Spinal cord (tissue), 9 donors: ENCODE measurements at regions not wholly inside any gene's neighbourhood (a gene's known extent, or its start where the extent isn't known, plus 50 kb on each side); places are given as distances from the start of the nearest gene placed in this dataset.

Experiments used
- DNase-seq, 6 donors: peaks; one replicate each; pipeline versions ENCODE4 v3.0.0 to v3.0.0-alpha.2; 2013 to 2015; ENCODE audit warnings: low spot score in 6 of 6, low read depth in 4 of 6
- H3K27ac ChIP-seq: one replicate; pipeline ENCODE4 v1.5.1; 2013; ENCODE audit warnings: low read depth, low read length, control low read depth
- H3K27me3 ChIP-seq: one replicate; pipeline ENCODE4 v1.6.1; 2013; ENCODE audit warnings: low read length; ENCODE audit not compliant: control insufficient read depth, insufficient read depth
- H3K36me3 ChIP-seq: one replicate; pipeline ENCODE4 v1.6.1; 2013; ENCODE audit warnings: low read length; ENCODE audit not compliant: control insufficient read depth, insufficient read depth
- H3K4me1 ChIP-seq: one replicate; pipeline ENCODE4 v1.6.1; 2013; ENCODE audit warnings: low read length; ENCODE audit not compliant: control insufficient read depth, insufficient read depth
- H3K4me3 ChIP-seq: one replicate; pipeline ENCODE4 v1.5.1; 2013; ENCODE audit warnings: low read depth, low read length, control low read depth
- H3K9me3 ChIP-seq: one replicate; pipeline ENCODE4 v1.6.1; 2013; ENCODE audit warnings: low read length; ENCODE audit not compliant: control insufficient read depth, insufficient read depth
- WGBS: methylation state at CpG from one replicate; pipeline ENCODE4 v1.1.5; 2013; ENCODE audit warnings: missing lambda C conversion rate; ENCODE audit not compliant: insufficient coverage; 5-methylcytosine and 5-hydroxymethylcytosine counted together
- donor health status: healthy.

GRCh38 chr1:218699421-218699820 is 354.3 kb downstream of the TGFB2 start:
- 65% methylated on average over 2 of the region's 3 CpGs for WGBS
- Histone ChIP-seq H3K27me3 (no peaks in the 10 kb centered on the region), H3K4me3 (no peak overlapping the region), H3K4me1 (no peaks in the 10 kb centered on the region), H3K27ac (no peak overlapping the region), H3K9me3 (no peaks in the 10 kb centered on the region), H3K36me3 (no peaks in the 10 kb centered on the region)
- no peak for DNase-seq

GRCh38 chr1:218699865-218700264 is 354.7 kb downstream of the TGFB2 start:
- DNase-seq = no peak
- no peaks in the 10 kb centered on the region for H3K36me3 ChIP-seq
- H3K9me3 ChIP-seq = no peaks in the 10 kb centered on the region
- no CpG with 5 or more reads among the region's 2 CpGs for WGBS
- no peak overlapping the region for H3K27ac ChIP-seq
- no peaks in the 10 kb centered on the region for H3K4me1 ChIP-seq
- H3K27me3 ChIP-seq = no peaks in the 10 kb centered on the region
- no peak overlapping the region for H3K4me3 ChIP-seq

GRCh38 chr1:218700666-218701065 is 355.5 kb downstream of the TGFB2 start:
- no peak overlapping the region for H3K4me3 ChIP-seq
- H3K36me3 ChIP-seq = no peaks in the 10 kb centered on the region
- H3K4me1 ChIP-seq = no peaks in the 10 kb centered on the region
- no peak for DNase-seq
- no peaks in the 10 kb centered on the region for H3K27me3 ChIP-seq
- no peak overlapping the region for H3K27ac ChIP-seq
- no peaks in the 10 kb centered on the region for H3K9me3 ChIP-seq
- 96% methylated on average over 3 of the region's 7 CpGs for WGBS

GRCh38 chr1:218701131-218701530 is 356.0 kb downstream of the TGFB2 start:
- no peak overlapping the region for H3K4me3 ChIP-seq
- DNase-seq = no peak
- no peaks in the 10 kb centered on the region for H3K4me1 ChIP-seq
- no peaks in the 10 kb centered on the region for H3K27me3 ChIP-seq
- no peaks in the 10 kb centered on the region for H3K36me3 ChIP-seq
- WGBS = 70% methylated on average over 2 of the region's 3 CpGs
- H3K27ac ChIP-seq = no peak overlapping the region
- H3K9me3 ChIP-seq = no peaks in the 10 kb centered on the region

DNA sequence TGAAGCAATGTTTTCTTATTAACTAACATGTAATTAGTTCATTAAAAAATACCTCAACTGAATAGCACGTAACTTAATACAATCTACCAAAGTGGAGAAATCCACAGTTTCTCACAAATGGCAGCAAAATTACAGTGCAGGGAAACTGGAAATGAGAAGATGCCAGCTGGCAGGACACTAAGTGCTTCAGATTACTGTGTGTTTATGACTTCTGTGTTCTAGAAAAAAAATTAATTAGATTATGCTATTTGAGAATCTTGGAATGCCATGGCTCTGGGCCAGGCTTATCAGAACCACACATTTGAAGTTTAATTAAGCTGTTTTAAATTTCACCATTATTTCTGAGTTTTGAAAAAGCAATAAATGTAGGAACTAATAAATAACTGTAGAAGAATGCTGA is 357.6 kb downstream of the TGFB2 start:
- Histone ChIP-seq H3K27ac (no peak overlapping the region), H3K4me3 (no peak overlapping the region), H3K27me3 (no peaks in the 10 kb centered on the region), H3K4me1 (no peaks in the 10 kb centered on the region), H3K9me3 (no peaks in the 10 kb centered on the region), H3K36me3 (no peaks in the 10 kb centered on the region)
- DNase-seq = peak in 2 of 6 donors; percentile 31 to 60
- no CpG with 5 or more reads among the region's 1 CpG for WGBS

GRCh38 chr1:218703836-218704235 is 358.7 kb downstream of the TGFB2 start:
- Histone ChIP-seq H3K9me3 (no peaks in the 10 kb centered on the region), H3K4me3 (no peak overlapping the region), H3K27me3 (no peaks in the 10 kb centered on the region), H3K27ac (no peak overlapping the region), H3K4me1 (no peaks in the 10 kb centered on the region), H3K36me3 (no peaks in the 10 kb centered on the region)
- WGBS = no CpG with 5 or more reads among the region's 3 CpGs
- DNase-seq = no peak

DNA sequence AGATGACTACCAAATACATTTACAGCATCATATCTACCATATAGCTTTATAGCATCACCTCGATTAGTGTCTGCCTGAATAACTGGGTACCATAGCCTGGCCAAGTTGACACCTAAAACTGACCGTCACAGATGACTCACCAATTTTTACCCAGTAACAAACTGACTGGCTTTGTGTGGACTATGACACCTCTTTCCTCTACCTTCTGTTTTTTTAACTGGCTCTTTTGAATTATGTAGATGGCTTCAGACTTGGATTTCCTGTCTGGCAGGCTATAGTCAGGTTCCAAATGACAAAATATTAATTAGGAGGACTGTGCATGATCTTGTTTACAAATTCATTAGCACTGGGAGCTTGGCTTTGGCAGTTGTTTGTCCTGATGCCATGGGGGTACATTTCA is 360.3 kb downstream of the TGFB2 start:
- no peaks in the 10 kb centered on the region for H3K36me3 ChIP-seq
- no peaks in the 10 kb centered on the region for H3K4me1 ChIP-seq
- no peaks in the 10 kb centered on the region for H3K9me3 ChIP-seq
- WGBS = no CpG with 5 or more reads among the region's 2 CpGs
- H3K27me3 ChIP-seq = no peaks in the 10 kb centered on the region
- H3K27ac ChIP-seq = no peak overlapping the region
- H3K4me3 ChIP-seq = no peak overlapping the region
- DNase-seq = no peak

DNA sequence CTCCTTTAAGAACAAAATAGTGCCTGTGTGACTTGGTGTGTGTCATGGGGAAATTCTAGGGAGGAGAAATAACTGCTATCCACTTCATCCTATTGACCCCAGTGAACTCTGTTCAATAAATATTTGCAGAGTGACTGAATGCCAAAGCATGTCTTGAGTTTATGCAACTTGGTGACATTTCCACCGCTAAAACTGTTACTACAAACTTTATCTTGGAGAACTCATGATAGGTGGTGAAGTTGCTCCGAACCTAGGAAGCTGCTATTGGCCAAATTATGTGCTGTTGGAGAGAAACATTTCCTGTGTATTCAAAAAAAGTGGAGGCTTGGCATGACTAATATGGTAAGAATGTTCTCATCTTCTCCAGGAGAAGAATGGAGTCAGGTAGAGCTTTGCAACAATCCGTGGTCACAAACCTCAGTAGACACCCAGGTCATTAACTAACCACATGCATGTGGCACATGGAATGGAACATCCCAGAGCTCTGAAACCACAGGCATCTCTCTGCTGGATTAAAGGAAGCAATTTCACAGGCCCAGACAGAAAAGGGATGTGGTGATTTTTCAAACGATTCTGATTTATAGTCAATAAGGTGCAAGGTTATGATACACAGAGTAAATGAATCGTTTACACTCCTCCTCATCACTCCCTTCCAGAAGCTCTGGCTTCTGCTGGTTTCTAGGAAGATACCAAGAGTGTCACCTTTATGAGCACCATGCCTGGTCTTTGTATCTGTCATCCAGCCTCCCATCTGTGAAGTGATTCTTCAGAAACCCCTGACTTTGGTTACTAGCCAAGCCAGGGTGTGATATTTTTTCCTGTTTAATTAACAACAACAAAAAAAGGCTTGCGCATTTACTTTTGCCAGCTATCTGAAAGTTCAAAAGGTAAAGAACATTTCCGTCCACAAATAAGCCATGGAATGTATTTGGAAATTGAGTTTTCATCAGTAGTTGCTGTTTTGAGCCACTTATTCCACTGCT is 361.1 kb downstream of the TGFB2 start:
- H3K27ac ChIP-seq = no peak overlapping the region
- H3K36me3 ChIP-seq = no peaks in the 10 kb centered on the region
- H3K9me3 ChIP-seq = no peaks in the 10 kb centered on the region
- no peak for DNase-seq
- H3K4me3 ChIP-seq = no peak overlapping the region
- 100% methylated on average over 2 of the region's 7 CpGs for WGBS
- H3K4me1 ChIP-seq = no peaks in the 10 kb centered on the region
- H3K27me3 ChIP-seq = no peaks in the 10 kb centered on the region

DNA sequence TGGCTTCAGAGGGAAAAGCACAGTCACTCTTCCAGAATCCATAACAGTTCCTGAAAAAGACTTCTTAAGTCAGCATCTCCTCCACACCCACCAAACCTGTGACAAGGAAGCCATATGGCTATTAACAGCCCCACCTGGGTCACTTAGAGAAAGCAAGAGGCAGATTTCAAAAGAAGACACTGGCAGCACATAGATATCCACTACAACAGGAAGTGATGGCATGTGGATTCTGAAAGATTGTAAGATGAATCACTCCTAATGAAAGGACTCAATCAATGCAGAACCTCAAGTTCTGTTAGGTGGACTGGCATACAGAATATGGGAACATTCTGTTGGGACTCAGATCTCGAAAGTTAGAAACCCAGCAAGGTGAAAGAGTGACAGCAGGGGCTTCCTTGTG is 365.9 kb downstream of the TGFB2 start:
- 75% methylated on average over 1 of the region's 1 CpG for WGBS
- Histone ChIP-seq H3K27ac (no peak overlapping the region), H3K4me1 (no peaks in the 10 kb centered on the region), H3K36me3 (no peaks in the 10 kb centered on the region), H3K4me3 (no peak overlapping the region), H3K27me3 (no peaks in the 10 kb centered on the region), H3K9me3 (no peaks in the 10 kb centered on the region)
- no peak for DNase-seq
